OCI-LY7 (cell line): ENCODE measurements at regions not wholly inside any gene's neighbourhood (a gene's known extent, or its start where the extent isn't known, plus 50 kb on each side); places are given as distances from the start of the nearest gene placed in this dataset.

Experiments
- EZH2phosphoT487 ChIP-seq: fragments of 200-600 bp; sonication (generic); IDR thresholded peaks from 2 replicates; pipeline ENCODE4 v1.6.1; 2018; ENCODE audit warnings: low read depth, borderline replicate concordance, mild to moderate bottlenecking, mixed run types, antibody characterized with exemption, low read length, moderate library complexity, mixed read lengths
- TF ChIP-seq, protein P1 (sequence below): fragments of 200-600 bp; sonication (generic); conservative IDR thresholded peaks from 2 replicates; pipeline ENCODE4 v1.5.1; 2014; ENCODE audit warnings: mild to moderate bottlenecking, antibody characterized with exemption, low read length, moderate library complexity, mixed read lengths

GRCh38 chr9:102569436-102569835, 425.7 kb upstream of the CYLC2 start:
- TF ChIP-seq EZH2phosphoT487: no peak
- TF ChIP-seq, protein P1, sequence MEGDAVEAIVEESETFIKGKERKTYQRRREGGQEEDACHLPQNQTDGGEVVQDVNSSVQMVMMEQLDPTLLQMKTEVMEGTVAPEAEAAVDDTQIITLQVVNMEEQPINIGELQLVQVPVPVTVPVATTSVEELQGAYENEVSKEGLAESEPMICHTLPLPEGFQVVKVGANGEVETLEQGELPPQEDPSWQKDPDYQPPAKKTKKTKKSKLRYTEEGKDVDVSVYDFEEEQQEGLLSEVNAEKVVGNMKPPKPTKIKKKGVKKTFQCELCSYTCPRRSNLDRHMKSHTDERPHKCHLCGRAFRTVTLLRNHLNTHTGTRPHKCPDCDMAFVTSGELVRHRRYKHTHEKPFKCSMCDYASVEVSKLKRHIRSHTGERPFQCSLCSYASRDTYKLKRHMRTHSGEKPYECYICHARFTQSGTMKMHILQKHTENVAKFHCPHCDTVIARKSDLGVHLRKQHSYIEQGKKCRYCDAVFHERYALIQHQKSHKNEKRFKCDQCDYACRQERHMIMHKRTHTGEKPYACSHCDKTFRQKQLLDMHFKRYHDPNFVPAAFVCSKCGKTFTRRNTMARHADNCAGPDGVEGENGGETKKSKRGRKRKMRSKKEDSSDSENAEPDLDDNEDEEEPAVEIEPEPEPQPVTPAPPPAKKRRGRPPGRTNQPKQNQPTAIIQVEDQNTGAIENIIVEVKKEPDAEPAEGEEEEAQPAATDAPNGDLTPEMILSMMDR: no peak
